ENCODE measurements at regions not wholly inside any gene's neighbourhood (a gene's known extent, or its start where the extent isn't known, plus 50 kb on each side); places are given as distances from the start of the nearest gene placed in this dataset.

DNA sequence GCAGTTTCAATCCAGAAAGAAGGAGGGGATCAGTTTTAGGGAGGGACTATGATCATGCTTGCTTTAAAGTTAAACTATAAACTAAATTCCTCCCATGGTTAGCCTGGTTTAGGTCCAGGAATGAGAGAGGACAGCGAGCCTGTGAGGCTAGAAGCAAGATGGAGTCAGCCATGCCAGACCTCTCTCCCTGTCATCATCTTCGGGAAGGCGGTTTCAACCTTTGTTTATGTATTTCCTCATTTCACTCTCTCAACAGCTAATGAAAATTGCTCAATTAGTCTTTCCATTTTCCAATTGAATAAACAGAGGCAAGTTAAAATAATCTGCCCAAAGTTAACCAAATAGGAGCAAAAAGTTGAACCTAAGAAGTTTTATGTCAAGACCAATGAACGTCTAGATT is 201.5 kb downstream of the KCNJ2 start:
- TF ChIP-seq, protein P1, sequence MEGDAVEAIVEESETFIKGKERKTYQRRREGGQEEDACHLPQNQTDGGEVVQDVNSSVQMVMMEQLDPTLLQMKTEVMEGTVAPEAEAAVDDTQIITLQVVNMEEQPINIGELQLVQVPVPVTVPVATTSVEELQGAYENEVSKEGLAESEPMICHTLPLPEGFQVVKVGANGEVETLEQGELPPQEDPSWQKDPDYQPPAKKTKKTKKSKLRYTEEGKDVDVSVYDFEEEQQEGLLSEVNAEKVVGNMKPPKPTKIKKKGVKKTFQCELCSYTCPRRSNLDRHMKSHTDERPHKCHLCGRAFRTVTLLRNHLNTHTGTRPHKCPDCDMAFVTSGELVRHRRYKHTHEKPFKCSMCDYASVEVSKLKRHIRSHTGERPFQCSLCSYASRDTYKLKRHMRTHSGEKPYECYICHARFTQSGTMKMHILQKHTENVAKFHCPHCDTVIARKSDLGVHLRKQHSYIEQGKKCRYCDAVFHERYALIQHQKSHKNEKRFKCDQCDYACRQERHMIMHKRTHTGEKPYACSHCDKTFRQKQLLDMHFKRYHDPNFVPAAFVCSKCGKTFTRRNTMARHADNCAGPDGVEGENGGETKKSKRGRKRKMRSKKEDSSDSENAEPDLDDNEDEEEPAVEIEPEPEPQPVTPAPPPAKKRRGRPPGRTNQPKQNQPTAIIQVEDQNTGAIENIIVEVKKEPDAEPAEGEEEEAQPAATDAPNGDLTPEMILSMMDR (IDR thresholded peaks at IDR 0.05), result no peak
- no peak for TF ChIP-seq POLR2A (IDR thresholded peaks at IDR 0.05)

Data from uterus (tissue), 2 donors.